ENCODE measurements at regions not wholly inside any gene's neighbourhood (a gene's known extent, or its start where the extent isn't known, plus 50 kb on each side); places are given as distances from the start of the nearest gene placed in this dataset.
A peak's percentile ranks its signal among the peaks of the same experiment; 100 is the strongest.

GRCh38 chr7:94706996-94707740 lies 51.2 kb upstream of the SGCE start:
- Histone ChIP-seq H3K4me1 (ENCODE audit: control insufficient read depth in 1 of 2, insufficient read depth in 2 of 2, low read length in 2 of 2) (no peaks in the 10 kb centered on the region), H3K9me3 (ENCODE audit: control insufficient read depth in 1 of 2, insufficient read depth in 1 of 2, low read depth in 1 of 2, low read length in 2 of 2) (no peaks in the 10 kb centered on the region), H2AFZ (ENCODE audit: low read depth, low read length, poor library complexity, severe bottlenecking) (peak overlapping the region; percentile 48), H3K79me2 (ENCODE audit: insufficient read depth, low read length) (no peaks in the 10 kb centered on the region), H3K27ac (ENCODE audit: low read depth, low read length) (no peak overlapping the region), H3K27me3 (ENCODE audit: insufficient read depth, low read length) (no peaks in the 10 kb centered on the region), H3K36me3 (ENCODE audit: control insufficient read depth in 1 of 2, insufficient read depth in 2 of 2, low read length in 2 of 2) (no peaks in the 10 kb centered on the region), H3K4me2 (ENCODE audit: low read length) (no peak overlapping the region), H3K9ac (ENCODE audit: low read length) (no peak overlapping the region), H3K9me2 (ENCODE audit: insufficient read depth) (no peaks in the 10 kb centered on the region; the same call in 1 of the 2 replicates), H4K20me1 (ENCODE audit: insufficient read depth) (no peaks in the 10 kb centered on the region), H3K4me3 (replicated peaks in 1 of 2; ENCODE audit: low read depth in 1 of 2, low read length in 2 of 2) (no peak overlapping the region)
- POLR2A ChIA-PET: interaction anchor here (1.1 kb wide), 1 partner anchor 10 kb away, joined by 3 read pairs; no protein-coding TSS in a partner anchor
- CTCF ChIA-PET: no interaction called here
- RAD21 ChIA-PET (ENCODE audit: low non-redundant PET in 1 of 2, low total read pairs in 2 of 2, uncharacterized antibody in 2 of 2, unreplicated experiment in 2 of 2): no interaction called here
- intact Hi-C loops (cut with micrococcal nuclease): no loop called here
- ATAC-seq (no peak), DNase-seq (ENCODE audit: low read depth, low spot score) (no peak)
- BruUV-seq (replicated peaks): no TSS peak
- no peak for TF ChIP-seq SP1 (IDR thresholded peaks at IDR 0.05; ENCODE audit: low read depth)
- TF ChIP-seq, protein P1, sequence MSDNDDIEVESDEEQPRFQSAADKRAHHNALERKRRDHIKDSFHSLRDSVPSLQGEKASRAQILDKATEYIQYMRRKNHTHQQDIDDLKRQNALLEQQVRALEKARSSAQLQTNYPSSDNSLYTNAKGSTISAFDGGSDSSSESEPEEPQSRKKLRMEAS (IDR thresholded peaks at IDR 0.05): no peak
- no peak for TF ChIP-seq EGR1 (IDR thresholded peaks at IDR 0.05; ENCODE audit: low read depth)
- no peak for TF ChIP-seq ELF1 (IDR thresholded peaks at IDR 0.05; ENCODE audit: borderline replicate concordance, low read depth)
- no peak for TF ChIP-seq POLR2AphosphoS5 (IDR thresholded peaks at IDR 0.05; ENCODE audit: low read depth, low read length)
- TF ChIP-seq CTCF (IDR thresholded peaks at IDR 0.05 in 2 of 3, conservative IDR thresholded peaks at IDR 0.05 in 1 of 3; ENCODE audit: borderline replicate concordance in 1 of 3, insufficient read depth in 1 of 3, low read depth in 2 of 3, low read length in 2 of 3): no peak
- TF ChIP-seq ZFX (IDR thresholded peaks at IDR 0.05): no peak
- no peak for TF ChIP-seq ATF3 (IDR thresholded peaks at IDR 0.05)
- no peak for TF ChIP-seq EZH2phosphoT487 (IDR thresholded peaks at IDR 0.05; ENCODE audit: borderline replicate concordance)
- no peak for TF ChIP-seq FOSL1 (IDR thresholded peaks at IDR 0.05; ENCODE audit: low read depth)
- TF ChIP-seq YY1 (IDR thresholded peaks at IDR 0.05; ENCODE audit: extremely low read depth, insufficient replicate concordance, low read depth, low read length): no peak
- TF ChIP-seq, protein P2, sequence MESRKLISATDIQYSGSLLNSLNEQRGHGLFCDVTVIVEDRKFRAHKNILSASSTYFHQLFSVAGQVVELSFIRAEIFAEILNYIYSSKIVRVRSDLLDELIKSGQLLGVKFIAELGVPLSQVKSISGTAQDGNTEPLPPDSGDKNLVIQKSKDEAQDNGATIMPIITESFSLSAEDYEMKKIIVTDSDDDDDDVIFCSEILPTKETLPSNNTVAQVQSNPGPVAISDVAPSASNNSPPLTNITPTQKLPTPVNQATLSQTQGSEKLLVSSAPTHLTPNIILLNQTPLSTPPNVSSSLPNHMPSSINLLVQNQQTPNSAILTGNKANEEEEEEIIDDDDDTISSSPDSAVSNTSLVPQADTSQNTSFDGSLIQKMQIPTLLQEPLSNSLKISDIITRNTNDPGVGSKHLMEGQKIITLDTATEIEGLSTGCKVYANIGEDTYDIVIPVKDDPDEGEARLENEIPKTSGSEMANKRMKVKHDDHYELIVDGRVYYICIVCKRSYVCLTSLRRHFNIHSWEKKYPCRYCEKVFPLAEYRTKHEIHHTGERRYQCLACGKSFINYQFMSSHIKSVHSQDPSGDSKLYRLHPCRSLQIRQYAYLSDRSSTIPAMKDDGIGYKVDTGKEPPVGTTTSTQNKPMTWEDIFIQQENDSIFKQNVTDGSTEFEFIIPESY (IDR thresholded peaks at IDR 0.05; ENCODE audit: extremely low read depth, insufficient replicate concordance, low read length): no peak
- TF ChIP-seq ZNF274 (IDR thresholded peaks at IDR 0.05; ENCODE audit: low read depth, low read length): no peak

Data from HCT116 (cell line).